CD14-positive monocyte (primary cell): ENCODE measurements at regions not wholly inside any gene's neighbourhood (a gene's known extent, or its start where the extent isn't known, plus 50 kb on each side); places are given as distances from the start of the nearest gene placed in this dataset.

Source experiments
- DNase-seq, 3 donors: peaks; one replicate each; pipeline ENCODE4 v3.0.0-alpha.2; 2011 to 2022
- H2AFZ ChIP-seq: 2 replicates; pipeline ENCODE4 v1.6.0; 2012; ENCODE audit warnings: mild to moderate bottlenecking, low read depth, low read length, inconsistent platforms; ENCODE audit not compliant: insufficient read depth, poor library complexity, severe bottlenecking
- H3K27ac ChIP-seq, 2 donors: 1 replicate in 1 of 2; 2 replicates in 1 of 2; pipeline ENCODE4 v1.5.1; 2012 to 2013; ENCODE audit warnings: low read length in 2 of 2, control low read depth in 1 of 2, inconsistent platforms in 1 of 2, low read depth in 1 of 2, mild to moderate bottlenecking in 1 of 2
- H3K27me3 ChIP-seq, 2 donors: one replicate each; pipeline versions ENCODE4 v1.6.0 to v1.6.1; 2011 to 2013; ENCODE audit warnings: low read length in 2 of 2; ENCODE audit not compliant: control insufficient read depth in 2 of 2, insufficient read depth in 2 of 2
- H3K36me3 ChIP-seq, 2 donors: replicated peaks in 1 of 2; 1 replicate in 1 of 2; 2 replicates in 1 of 2; pipeline versions ENCODE4 v1.5.1 to v1.6.1; 2012 to 2013; ENCODE audit warnings: low read length in 2 of 2, control low read depth in 1 of 2, inconsistent platforms in 1 of 2, mild to moderate bottlenecking in 1 of 2; ENCODE audit not compliant: insufficient read depth in 2 of 2, control insufficient read depth in 1 of 2
- H3K4me1 ChIP-seq, 2 donors: 1 replicate in 1 of 2; 2 replicates in 1 of 2; pipeline versions ENCODE4 v1.5.1 to v1.6.1; 2012 to 2013; ENCODE audit warnings: low read length in 2 of 2, control low read depth in 1 of 2, inconsistent platforms in 1 of 2, mild to moderate bottlenecking in 1 of 2, moderate library complexity in 1 of 2; ENCODE audit not compliant: insufficient read depth in 2 of 2, control insufficient read depth in 1 of 2
- H3K4me2 ChIP-seq: replicated peaks from 2 replicates; pipeline ENCODE3; 2012; ENCODE audit warnings: low read length, moderate library complexity, mild to moderate bottlenecking; ENCODE audit not compliant: poor library complexity, severe bottlenecking; ENCODE audit errors: extremely low read depth
- H3K4me3 ChIP-seq, 3 experiments: fragments of 200-600 bp in 1 of 3; sonication (generic) in 1 of 3; replicated peaks in 1 of 3; 1 replicate in 2 of 3; 2 replicates in 1 of 3; pipeline ENCODE4 v1.5.1; 2011 to 2013; ENCODE audit warnings: low read length in 3 of 3, mild to moderate bottlenecking in 3 of 3, control low read depth in 2 of 3, low read depth in 2 of 3, inconsistent platforms in 1 of 3, moderate library complexity in 1 of 3
- H3K79me2 ChIP-seq: 2 replicates; pipeline ENCODE4 v1.6.0; 2012; ENCODE audit warnings: mild to moderate bottlenecking, control low read depth, inconsistent platforms, low read length, moderate library complexity; ENCODE audit not compliant: insufficient read depth
- H3K9ac ChIP-seq: 2 replicates; pipeline ENCODE4 v1.6.0; 2017; ENCODE audit warnings: low read length, mild to moderate bottlenecking; ENCODE audit not compliant: insufficient read depth, poor library complexity, severe bottlenecking
- H3K9me3 ChIP-seq, 2 donors: replicated peaks in 1 of 2; 1 replicate in 1 of 2; 2 replicates in 1 of 2; pipeline versions ENCODE4 v1.5.1 to v1.6.1; 2012 to 2013; ENCODE audit warnings: low read length in 2 of 2, control low read depth in 1 of 2; ENCODE audit not compliant: control insufficient read depth in 1 of 2, insufficient read depth in 1 of 2
- H4K20me1 ChIP-seq: 2 replicates; pipeline ENCODE4 v1.6.0; 2012; ENCODE audit warnings: mild to moderate bottlenecking, low read length, control low read depth, moderate library complexity; ENCODE audit not compliant: insufficient read depth
- H3K27ac Mint-ChIP-seq, 7 donors: one replicate each; pipeline ENCODE4 v1.8.0; 2020; ENCODE audit warnings: mild to moderate bottlenecking in 7 of 7, mixed read lengths in 7 of 7, moderate library complexity in 6 of 7, inconsistent platforms in 2 of 7
- H3K27me3 Mint-ChIP-seq, 3 donors: one replicate each; pipeline ENCODE4 v1.8.0; 2021 to 2022; ENCODE audit warnings: low read depth in 3 of 3, mild to moderate bottlenecking in 3 of 3, mixed read lengths in 3 of 3, moderate library complexity in 3 of 3, inconsistent platforms in 1 of 3
- H3K36me3 Mint-ChIP-seq, 2 donors: one replicate each; pipeline ENCODE4 v1.8.0; 2020; ENCODE audit warnings: mixed read lengths in 2 of 2, inconsistent platforms in 1 of 2, mild to moderate bottlenecking in 1 of 2
- H3K4me1 Mint-ChIP-seq: one replicate; pipeline ENCODE4 v1.8.0; 2020; ENCODE audit warnings: mild to moderate bottlenecking, mixed read lengths
- H3K4me3 Mint-ChIP-seq, 2 donors: one replicate each; pipeline ENCODE4 v1.8.0; 2020; ENCODE audit warnings: mild to moderate bottlenecking in 2 of 2, mixed read lengths in 2 of 2, moderate library complexity in 1 of 2
- H3K9me3 Mint-ChIP-seq, 7 donors: one replicate each; pipeline ENCODE4 v1.8.0; 2020 to 2022; ENCODE audit warnings: mixed read lengths in 7 of 7, mild to moderate bottlenecking in 6 of 7, moderate library complexity in 6 of 7, inconsistent platforms in 2 of 7
- WGBS: methylation state at CpG from one replicate; pipeline ENCODE4 v1.1.5; 2013; ENCODE audit warnings: missing lambda C conversion rate; ENCODE audit not compliant: insufficient coverage; 5-methylcytosine and 5-hydroxymethylcytosine counted together
- intact Hi-C, 2 donors: fragments of 100-400 bp; cut with micrococcal nuclease; formaldehyde crosslinking; loops; one replicate each; pipeline versions ENCODE4 v1.15.0 to v1.15.1; 2023
- TF ChIP-seq, protein P1 (sequence below): fragments of 200-600 bp; IDR thresholded peaks from one replicate; pipeline ENCODE4 v1.8.0; 2022; ENCODE audit warnings: antibody characterized with exemption, mild to moderate bottlenecking

DNA sequence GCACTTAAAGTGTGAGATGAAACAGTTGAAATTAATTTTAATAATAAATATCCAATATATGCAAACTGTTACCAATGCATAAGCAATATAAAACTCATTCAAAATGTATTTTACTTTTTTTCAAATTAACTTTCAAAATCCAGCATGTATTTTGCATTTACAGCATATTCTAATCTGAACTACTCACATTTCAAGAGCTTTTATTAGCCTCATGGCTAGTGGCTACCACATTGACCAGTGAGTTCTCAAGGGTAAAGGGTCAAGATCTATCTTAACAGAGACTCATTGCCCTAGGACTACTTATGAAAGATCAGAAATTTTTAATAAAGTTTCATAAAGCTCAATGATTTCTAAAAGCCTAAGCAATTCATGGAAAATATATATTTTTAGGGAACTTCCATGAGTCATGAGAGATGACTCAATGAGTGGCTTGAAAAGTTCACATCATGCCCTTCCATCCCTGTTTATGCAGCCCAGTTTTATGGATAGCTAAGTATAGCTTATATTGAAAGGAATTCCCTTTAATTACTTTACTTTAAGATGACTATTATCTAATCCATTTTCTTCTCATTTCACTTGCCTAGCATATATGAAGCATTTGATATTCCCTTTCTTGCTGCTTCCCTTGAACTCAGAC, 608.6 kb downstream of the SLCO4C1 start:
- Mint-ChIP-seq H3K4me3 (no peak overlapping the region), H3K27ac (no peak overlapping the region), H3K9me3 (peaks cover 0 to 1% (median 0%) of the 10 kb centered on the region in 7 donors), H3K27me3 (peaks cover 2 to 3% (median 2%) of the 10 kb centered on the region in 3 donors), H3K36me3 (no peaks in the 10 kb centered on the region), H3K4me1 (no peaks in the 10 kb centered on the region)
- H3K27ac ChIP-seq, result no peak overlapping the region
- H3K9me3 ChIP-seq, result no peaks in the 10 kb centered on the region
- H3K4me3 ChIP-seq, result no peak overlapping the region
- no peak overlapping the region for H3K9ac ChIP-seq
- no peaks in the 10 kb centered on the region for H3K4me1 ChIP-seq
- no peaks in the 10 kb centered on the region for H3K36me3 ChIP-seq
- H2AFZ ChIP-seq, result no peak overlapping the region
- no peak overlapping the region for H3K4me2 ChIP-seq
- intact Hi-C loops, result no loop called here
- no peaks in the 10 kb centered on the region for H3K79me2 ChIP-seq
- DNase-seq, result peak in 1 of 3 donors; percentile 18
- no peaks in the 10 kb centered on the region for H4K20me1 ChIP-seq
- no peaks in the 10 kb centered on the region for H3K27me3 ChIP-seq
- TF ChIP-seq, protein P1, sequence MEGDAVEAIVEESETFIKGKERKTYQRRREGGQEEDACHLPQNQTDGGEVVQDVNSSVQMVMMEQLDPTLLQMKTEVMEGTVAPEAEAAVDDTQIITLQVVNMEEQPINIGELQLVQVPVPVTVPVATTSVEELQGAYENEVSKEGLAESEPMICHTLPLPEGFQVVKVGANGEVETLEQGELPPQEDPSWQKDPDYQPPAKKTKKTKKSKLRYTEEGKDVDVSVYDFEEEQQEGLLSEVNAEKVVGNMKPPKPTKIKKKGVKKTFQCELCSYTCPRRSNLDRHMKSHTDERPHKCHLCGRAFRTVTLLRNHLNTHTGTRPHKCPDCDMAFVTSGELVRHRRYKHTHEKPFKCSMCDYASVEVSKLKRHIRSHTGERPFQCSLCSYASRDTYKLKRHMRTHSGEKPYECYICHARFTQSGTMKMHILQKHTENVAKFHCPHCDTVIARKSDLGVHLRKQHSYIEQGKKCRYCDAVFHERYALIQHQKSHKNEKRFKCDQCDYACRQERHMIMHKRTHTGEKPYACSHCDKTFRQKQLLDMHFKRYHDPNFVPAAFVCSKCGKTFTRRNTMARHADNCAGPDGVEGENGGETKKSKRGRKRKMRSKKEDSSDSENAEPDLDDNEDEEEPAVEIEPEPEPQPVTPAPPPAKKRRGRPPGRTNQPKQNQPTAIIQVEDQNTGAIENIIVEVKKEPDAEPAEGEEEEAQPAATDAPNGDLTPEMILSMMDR, result no peak

DNA sequence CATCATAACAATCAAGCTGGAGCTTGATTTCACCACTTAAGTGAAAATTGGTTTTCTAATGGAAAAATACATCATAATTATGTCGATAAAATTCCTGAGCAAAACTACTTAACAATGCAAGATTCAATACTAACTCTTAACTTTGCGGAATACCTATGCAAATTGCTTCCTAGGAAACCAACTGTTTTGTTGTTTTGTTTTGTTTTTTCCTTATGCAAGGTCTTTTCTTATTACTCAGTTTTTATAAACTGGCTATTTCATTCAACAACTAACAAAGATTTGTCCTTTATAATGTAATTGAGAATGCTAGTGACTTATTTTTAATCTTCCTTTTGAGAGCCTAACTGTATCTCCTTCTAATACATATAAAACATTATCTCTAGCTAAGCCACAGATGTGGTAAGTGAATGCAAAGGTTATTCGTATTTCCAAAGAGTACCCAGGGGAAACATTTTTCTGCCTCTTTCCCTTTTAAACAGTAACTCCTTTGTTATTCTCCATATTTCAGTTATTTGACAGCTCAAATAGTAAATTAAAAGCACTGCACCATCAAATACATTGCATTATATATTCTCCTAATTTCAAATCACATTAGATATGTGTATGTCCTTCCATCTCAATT, 609.4 kb downstream of the SLCO4C1 start:
- H3K79me2 ChIP-seq, result no peaks in the 10 kb centered on the region
- no peaks in the 10 kb centered on the region for H3K4me1 ChIP-seq
- no peaks in the 10 kb centered on the region for H3K36me3 ChIP-seq
- no peak overlapping the region for H3K4me2 ChIP-seq
- Mint-ChIP-seq H3K4me3 (no peak overlapping the region), H3K36me3 (no peaks in the 10 kb centered on the region), H3K9me3 (peaks cover 0 to 3% (median 0%) of the 10 kb centered on the region in 7 donors), H3K27me3 (peaks cover 2% of the 10 kb centered on the region in 3 donors), H3K4me1 (no peaks in the 10 kb centered on the region), H3K27ac (no peak overlapping the region)
- H3K9me3 ChIP-seq, result no peaks in the 10 kb centered on the region
- H3K27ac ChIP-seq, result no peak overlapping the region
- no peak overlapping the region for H3K4me3 ChIP-seq
- TF ChIP-seq, protein P1, result no peak
- DNase-seq, result no peak
- no peak overlapping the region for H2AFZ ChIP-seq
- WGBS, result no CpG with 5 or more reads among the region's 3 CpGs
- no peaks in the 10 kb centered on the region for H4K20me1 ChIP-seq
- intact Hi-C loops, result no loop called here
- no peaks in the 10 kb centered on the region for H3K27me3 ChIP-seq
- no peak overlapping the region for H3K9ac ChIP-seq
